GM12878 (cell line): ENCODE measurements at regions not wholly inside any gene's neighbourhood (a gene's known extent, or its start where the extent isn't known, plus 50 kb on each side); places are given as distances from the start of the nearest gene placed in this dataset.

Experiments
- CBX3 ChIP-seq: fragments of 200-600 bp; sonication (generic); IDR thresholded peaks from 2 replicates; pipeline ENCODE4 v1.6.1; 2016; ENCODE audit warnings: low read depth, borderline replicate concordance
- HCFC1 ChIP-seq: fragments of 150-350 bp; IDR thresholded peaks from 2 replicates; pipeline ENCODE4 v1.6.1; 2014; ENCODE audit warnings: low read length
- IRF4 ChIP-seq: IDR thresholded peaks from 2 replicates; pipeline ENCODE4 v1.6.1; 2011; ENCODE audit warnings: low read depth, low read length
- KAT2A ChIP-seq: conservative IDR thresholded peaks from 2 replicates; pipeline ENCODE4 v1.6.1; 2011; ENCODE audit warnings: low read depth, low read length; ENCODE audit not compliant: control insufficient read depth
- SIN3A ChIP-seq: IDR thresholded peaks from 2 replicates; pipeline ENCODE4 v1.6.1; 2012; ENCODE audit warnings: low read depth, low read length, improper control_type of control experiment
- SMARCA5 ChIP-seq: fragments of 450-650 bp; IDR thresholded peaks from 2 replicates; pipeline ENCODE4 v1.6.1; 2017; ENCODE audit warnings: mild to moderate bottlenecking
- YBX1 ChIP-seq: fragments of 450-650 bp; IDR thresholded peaks from 2 replicates; pipeline ENCODE4 v1.6.1; 2016; ENCODE audit warnings: antibody characterized with exemption
- YY1 ChIP-seq: IDR thresholded peaks from 2 replicates; pipeline ENCODE4 v1.6.1; 2011; ENCODE audit warnings: low read depth, mild to moderate bottlenecking, low read length
- ZZZ3 ChIP-seq: IDR thresholded peaks from 2 replicates; pipeline ENCODE4 v1.6.1; 2011; ENCODE audit warnings: low read depth; ENCODE audit not compliant: control insufficient read depth, insufficient read length
- TF ChIP-seq, protein P1 (sequence below): fragments of 450-650 bp; formaldehyde crosslinking; IDR thresholded peaks from 2 replicates; pipeline ENCODE4 v1.4.0; 2020; ENCODE audit warnings: mild to moderate bottlenecking, moderate library complexity
- TF ChIP-seq, protein P2 (sequence below): fragments of 450-650 bp; IDR thresholded peaks from 2 replicates; pipeline ENCODE4 v1.6.1; 2016; ENCODE audit warnings: mild to moderate bottlenecking

DNA sequence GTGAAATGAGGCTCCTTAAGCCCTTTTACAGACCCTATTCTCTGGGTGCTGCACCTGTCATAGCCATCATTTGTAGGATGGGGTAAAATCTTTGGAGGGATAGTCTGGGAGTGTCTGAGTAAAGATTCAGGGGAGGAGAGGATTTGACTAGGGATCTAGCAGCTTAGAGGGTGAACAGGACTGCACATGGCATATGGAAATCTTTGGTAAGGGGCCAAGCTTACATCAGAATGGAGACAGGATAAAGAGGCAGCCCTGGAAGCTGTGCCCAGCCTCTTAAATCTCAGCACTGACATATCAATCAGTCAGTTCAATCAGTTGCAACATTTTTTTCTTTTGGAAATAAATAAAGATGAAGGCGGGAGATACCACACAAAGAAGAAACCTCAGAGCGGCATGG is 301.8 kb upstream of the CADM1 start (continued):
- TF ChIP-seq KAT2A: no peak
- TF ChIP-seq, protein P1, sequence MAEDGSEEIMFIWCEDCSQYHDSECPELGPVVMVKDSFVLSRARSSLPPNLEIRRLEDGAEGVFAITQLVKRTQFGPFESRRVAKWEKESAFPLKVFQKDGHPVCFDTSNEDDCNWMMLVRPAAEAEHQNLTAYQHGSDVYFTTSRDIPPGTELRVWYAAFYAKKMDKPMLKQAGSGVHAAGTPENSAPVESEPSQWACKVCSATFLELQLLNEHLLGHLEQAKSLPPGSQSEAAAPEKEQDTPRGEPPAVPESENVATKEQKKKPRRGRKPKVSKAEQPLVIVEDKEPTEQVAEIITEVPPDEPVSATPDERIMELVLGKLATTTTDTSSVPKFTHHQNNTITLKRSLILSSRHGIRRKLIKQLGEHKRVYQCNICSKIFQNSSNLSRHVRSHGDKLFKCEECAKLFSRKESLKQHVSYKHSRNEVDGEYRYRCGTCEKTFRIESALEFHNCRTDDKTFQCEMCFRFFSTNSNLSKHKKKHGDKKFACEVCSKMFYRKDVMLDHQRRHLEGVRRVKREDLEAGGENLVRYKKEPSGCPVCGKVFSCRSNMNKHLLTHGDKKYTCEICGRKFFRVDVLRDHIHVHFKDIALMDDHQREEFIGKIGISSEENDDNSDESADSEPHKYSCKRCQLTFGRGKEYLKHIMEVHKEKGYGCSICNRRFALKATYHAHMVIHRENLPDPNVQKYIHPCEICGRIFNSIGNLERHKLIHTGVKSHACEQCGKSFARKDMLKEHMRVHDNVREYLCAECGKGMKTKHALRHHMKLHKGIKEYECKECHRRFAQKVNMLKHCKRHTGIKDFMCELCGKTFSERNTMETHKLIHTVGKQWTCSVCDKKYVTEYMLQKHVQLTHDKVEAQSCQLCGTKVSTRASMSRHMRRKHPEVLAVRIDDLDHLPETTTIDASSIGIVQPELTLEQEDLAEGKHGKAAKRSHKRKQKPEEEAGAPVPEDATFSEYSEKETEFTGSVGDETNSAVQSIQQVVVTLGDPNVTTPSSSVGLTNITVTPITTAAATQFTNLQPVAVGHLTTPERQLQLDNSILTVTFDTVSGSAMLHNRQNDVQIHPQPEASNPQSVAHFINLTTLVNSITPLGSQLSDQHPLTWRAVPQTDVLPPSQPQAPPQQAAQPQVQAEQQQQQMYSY: no peak
- no peak for TF ChIP-seq YY1
- TF ChIP-seq HCFC1: no peak
- no peak for TF ChIP-seq IRF4
- no peak for TF ChIP-seq CBX3
- no peak for TF ChIP-seq SMARCA5
- no peak for TF ChIP-seq ZZZ3
- TF ChIP-seq, protein P2, sequence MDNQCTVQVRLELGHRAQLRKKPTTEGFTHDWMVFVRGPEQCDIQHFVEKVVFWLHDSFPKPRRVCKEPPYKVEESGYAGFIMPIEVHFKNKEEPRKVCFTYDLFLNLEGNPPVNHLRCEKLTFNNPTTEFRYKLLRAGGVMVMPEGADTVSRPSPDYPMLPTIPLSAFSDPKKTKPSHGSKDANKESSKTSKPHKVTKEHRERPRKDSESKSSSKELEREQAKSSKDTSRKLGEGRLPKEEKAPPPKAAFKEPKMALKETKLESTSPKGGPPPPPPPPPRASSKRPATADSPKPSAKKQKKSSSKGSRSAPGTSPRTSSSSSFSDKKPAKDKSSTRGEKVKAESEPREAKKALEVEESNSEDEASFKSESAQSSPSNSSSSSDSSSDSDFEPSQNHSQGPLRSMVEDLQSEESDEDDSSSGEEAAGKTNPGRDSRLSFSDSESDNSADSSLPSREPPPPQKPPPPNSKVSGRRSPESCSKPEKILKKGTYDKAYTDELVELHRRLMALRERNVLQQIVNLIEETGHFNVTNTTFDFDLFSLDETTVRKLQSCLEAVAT: no peak
- no peak for TF ChIP-seq SIN3A
- no peak for TF ChIP-seq YBX1
